ENCODE measurements at regions not wholly inside any gene's neighbourhood (a gene's known extent, or its start where the extent isn't known, plus 50 kb on each side); places are given as distances from the start of the nearest gene placed in this dataset.
"Not testable (repeated sequence)": the region's sequence is repeated elsewhere in the genome, so short reads cannot be mapped to it uniquely, and the experiment has no call there.

DNA sequence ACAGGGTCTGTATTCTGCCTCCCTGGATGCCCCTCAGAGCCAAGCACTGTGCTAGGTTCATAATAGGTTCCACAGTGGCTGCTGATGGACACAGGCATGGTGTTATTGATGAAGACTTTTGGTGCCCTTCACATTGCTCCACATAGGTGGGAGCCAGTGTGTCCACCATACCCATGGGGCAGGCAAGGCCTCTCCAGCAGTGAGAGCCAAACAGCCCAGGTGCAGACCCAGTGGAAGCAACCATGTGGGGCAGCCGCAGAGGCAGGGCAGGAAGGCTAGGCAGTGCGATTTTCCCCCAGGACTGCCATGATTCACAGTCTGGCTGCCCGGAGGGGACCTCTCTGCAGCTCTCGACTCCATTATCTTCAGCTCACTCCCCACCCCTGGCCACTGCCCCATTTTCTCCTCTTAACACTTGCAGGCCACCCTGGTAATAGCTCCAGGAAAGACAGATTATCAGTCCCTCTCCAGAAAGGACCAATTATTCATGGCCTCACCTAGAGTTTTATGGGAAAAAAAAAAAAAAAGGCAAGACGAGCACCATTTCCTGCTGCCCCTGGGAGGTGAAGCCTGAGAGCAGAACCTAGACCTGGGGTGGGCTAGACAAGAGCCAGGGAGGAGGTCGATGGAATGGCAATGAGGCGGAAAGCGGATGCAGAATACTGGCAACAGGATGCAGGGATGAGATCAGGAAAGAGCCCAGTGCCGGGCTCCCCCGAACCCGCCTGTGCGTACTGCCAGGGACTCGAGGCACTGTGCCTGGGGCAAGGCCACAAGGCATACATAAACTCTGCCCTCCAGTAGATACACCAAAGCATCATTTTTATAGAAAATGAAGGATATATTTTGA is 343.0 kb upstream of the NCAM1 start:
- intact Hi-C loops (cut with DNase I): no loop called here
- no peaks in the 10 kb centered on the region for H3K9me3 ChIP-seq
- H3K36me3 ChIP-seq: no peaks in the 10 kb centered on the region
- no peaks in the 10 kb centered on the region for H3K4me1 ChIP-seq (ENCODE audit: insufficient read depth)
- TF ChIP-seq EP300 (IDR thresholded peaks at IDR 0.05) (no peak), CTCF (IDR thresholded peaks at IDR 0.05) (no peak), POLR2A (IDR thresholded peaks at IDR 0.05) (no peak)
- H3K27me3 ChIP-seq: no peaks in the 10 kb centered on the region
- no peak for DNase-seq
- H3K27ac ChIP-seq: no peak overlapping the region
- no peak overlapping the region for H3K4me3 ChIP-seq
- WGBS, 3 donors: 74 to 78% (median 75%) methylated on average over 13 of the region's 13 CpGs

DNA sequence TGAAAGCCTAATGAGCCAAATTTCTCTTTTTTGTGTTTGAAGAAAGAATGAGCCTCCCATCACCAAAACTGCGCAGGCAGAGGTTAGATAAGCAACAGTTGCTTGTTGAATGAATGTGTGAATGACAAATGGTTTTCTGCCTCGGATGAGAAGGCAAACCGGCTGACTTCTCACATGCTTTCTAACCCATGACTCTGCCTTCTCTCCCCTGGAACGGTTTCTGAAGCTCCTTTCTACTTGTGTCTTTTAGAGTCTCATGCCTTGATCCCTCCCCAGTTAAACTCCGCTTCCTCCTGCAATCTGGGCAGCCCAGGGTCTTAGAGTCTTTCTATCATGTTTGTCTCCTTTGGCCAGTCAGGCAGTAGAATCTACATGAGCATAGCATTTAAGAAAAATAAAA is 342.1 kb upstream of the NCAM1 start:
- H3K36me3 ChIP-seq: no peaks in the 10 kb centered on the region
- peaks cover 2% of the 10 kb centered on the region for H3K4me1 ChIP-seq (ENCODE audit: insufficient read depth)
- DNase-seq: no peak
- no peaks in the 10 kb centered on the region for H3K9me3 ChIP-seq
- no peak overlapping the region for H3K27ac ChIP-seq
- no peaks in the 10 kb centered on the region for H3K27me3 ChIP-seq
- intact Hi-C loops (cut with DNase I): no loop called here
- H3K4me3 ChIP-seq: no peak overlapping the region
- TF ChIP-seq POLR2A (IDR thresholded peaks at IDR 0.05) (no peak), EP300 (IDR thresholded peaks at IDR 0.05) (no peak)
- WGBS, 3 donors: 83 to 84% (median 83%) methylated on average over 5 of the region's 5 CpGs

GRCh38 chr11:112620621-112621394 is 340.4 kb upstream of the NCAM1 start:
- intact Hi-C loops (cut with DNase I): no loop called here
- peaks cover 2% of the 10 kb centered on the region for H3K4me1 ChIP-seq (ENCODE audit: insufficient read depth)
- TF ChIP-seq POLR2A (IDR thresholded peaks at IDR 0.05): no peak
- TF ChIP-seq CTCF (IDR thresholded peaks at IDR 0.05): no peak
- TF ChIP-seq EP300 (IDR thresholded peaks at IDR 0.05): no peak
- no peaks in the 10 kb centered on the region for H3K27me3 ChIP-seq
- WGBS, 3 donors: 79 to 83% (median 80%) methylated on average over 7 of the region's 7 CpGs
- H3K36me3 ChIP-seq: no peaks in the 10 kb centered on the region
- no peak overlapping the region for H3K4me3 ChIP-seq
- no peak overlapping the region for H3K27ac ChIP-seq
- no peaks in the 10 kb centered on the region for H3K9me3 ChIP-seq
- DNase-seq: no peak

GRCh38 chr11:112623057-112623456 is 338.2 kb upstream of the NCAM1 start:
- H3K36me3 ChIP-seq: no peaks in the 10 kb centered on the region
- TF ChIP-seq POLR2A (IDR thresholded peaks at IDR 0.05) (no peak), CTCF (IDR thresholded peaks at IDR 0.05) (no peak), EP300 (IDR thresholded peaks at IDR 0.05) (no peak)
- DNase-seq: no peak
- 78 to 95% (median 82%) methylated on average over 1 of the region's 1 CpG for WGBS, 3 donors
- intact Hi-C loops (cut with DNase I): no loop called here
- peaks cover 2% of the 10 kb centered on the region for H3K4me1 ChIP-seq (ENCODE audit: insufficient read depth)
- H3K9me3 ChIP-seq: no peaks in the 10 kb centered on the region
- H3K4me3 ChIP-seq: no peak overlapping the region
- H3K27me3 ChIP-seq: no peaks in the 10 kb centered on the region
- H3K27ac ChIP-seq: no peak overlapping the region

DNA sequence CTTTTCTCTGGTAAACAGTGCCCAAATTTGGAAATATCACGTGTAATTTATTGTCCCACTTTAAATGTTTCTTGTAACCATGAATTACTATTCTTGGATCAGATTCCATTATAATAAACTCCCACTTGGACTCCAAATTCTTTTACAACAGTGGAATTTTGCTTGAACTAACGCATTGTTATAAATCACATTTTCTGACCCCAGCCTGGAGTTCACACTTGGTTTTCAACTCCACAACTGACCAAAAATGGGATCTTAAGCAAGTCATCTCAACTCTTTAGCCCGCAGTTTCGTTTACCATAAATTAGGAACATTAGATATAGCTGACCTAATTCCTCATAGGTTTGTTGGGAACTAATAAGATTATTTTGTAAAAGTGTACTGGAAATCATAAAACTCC is 336.8 kb upstream of the NCAM1 start:
- H3K4me3 ChIP-seq: no peak overlapping the region
- no peak for DNase-seq
- no peaks in the 10 kb centered on the region for H3K27me3 ChIP-seq
- H3K27ac ChIP-seq: no peak overlapping the region
- H3K4me1 ChIP-seq (ENCODE audit: insufficient read depth): peaks cover 2% of the 10 kb centered on the region
- H3K9me3 ChIP-seq: no peaks in the 10 kb centered on the region
- 8 to 20% (median 20%) methylated on average over 4 of the region's 4 CpGs for WGBS, 3 donors
- intact Hi-C loops (cut with DNase I): no loop called here
- no peaks in the 10 kb centered on the region for H3K36me3 ChIP-seq
- TF ChIP-seq CTCF (IDR thresholded peaks at IDR 0.05): no peak
- TF ChIP-seq EP300 (IDR thresholded peaks at IDR 0.05): no peak
- no peak for TF ChIP-seq POLR2A (IDR thresholded peaks at IDR 0.05)

GRCh38 chr11:112624971-112625370 is 336.2 kb upstream of the NCAM1 start:
- H3K27ac ChIP-seq; intact Hi-C loops (cut with DNase I); H3K27me3 ChIP-seq: not testable (repeated sequence)

More at GRCh38 chr11:112624971-112625370, 336.2 kb upstream of the NCAM1 start:
- not testable (repeated sequence) for H3K9me3 ChIP-seq; DNase-seq; H3K36me3 ChIP-seq; H3K4me3 ChIP-seq; H3K4me1 ChIP-seq (ENCODE audit: insufficient read depth)
- 71 to 74% (median 74%) methylated on average over 2 of the region's 2 CpGs for WGBS, 3 donors

Measured in ovary (tissue), 7 donors.